Astrocyte of the cerebellum (primary cell): ENCODE measurements at regions not wholly inside any gene's neighbourhood (a gene's known extent, or its start where the extent isn't known, plus 50 kb on each side); places are given as distances from the start of the nearest gene placed in this dataset.
A peak's percentile ranks its signal among the peaks of the same experiment; 100 is the strongest.

Experiments used
- DNase-seq: peaks from one replicate; pipeline ENCODE4 v3.0.0-alpha.2; 2011; ENCODE audit warnings: low read depth
- H3K4me3 ChIP-seq: 2 replicates; pipeline ENCODE4 v1.5.1; 2011; ENCODE audit warnings: mild to moderate bottlenecking, low read depth, low read length, moderate library complexity
- in situ Hi-C: cut with HindIII; loops from 2 replicates; pipeline ENCODE4 v1.10.0; 2017; ENCODE audit warnings: low sequenced_read_pairs
- TF ChIP-seq, protein P1 (sequence below): IDR thresholded peaks from 2 replicates; pipeline ENCODE4 v1.5.1; 2012; ENCODE audit warnings: low read length, low read depth, moderate library complexity, mild to moderate bottlenecking; ENCODE audit errors: missing control alignments

DNA sequence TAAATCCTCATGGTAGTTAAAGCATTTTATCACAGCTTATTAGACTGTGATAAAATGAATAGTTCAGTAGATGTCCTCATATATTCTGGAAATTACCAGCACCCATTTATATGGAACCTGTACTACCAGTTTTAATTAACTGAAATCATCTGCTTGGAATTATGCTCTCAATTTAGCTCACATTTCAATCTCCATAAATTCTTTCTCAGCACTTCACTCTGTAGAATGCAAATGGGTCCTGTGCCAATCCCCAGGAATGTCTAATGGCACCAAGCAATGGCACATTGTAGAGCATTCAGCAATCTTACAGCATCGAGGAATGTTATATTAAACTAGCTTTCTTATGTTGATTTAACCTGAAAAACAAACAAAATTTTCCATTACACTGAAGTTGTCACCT lies 355.1 kb downstream of the PDHA2 start:
- in situ Hi-C loops = no loop called here
- TF ChIP-seq, protein P1, sequence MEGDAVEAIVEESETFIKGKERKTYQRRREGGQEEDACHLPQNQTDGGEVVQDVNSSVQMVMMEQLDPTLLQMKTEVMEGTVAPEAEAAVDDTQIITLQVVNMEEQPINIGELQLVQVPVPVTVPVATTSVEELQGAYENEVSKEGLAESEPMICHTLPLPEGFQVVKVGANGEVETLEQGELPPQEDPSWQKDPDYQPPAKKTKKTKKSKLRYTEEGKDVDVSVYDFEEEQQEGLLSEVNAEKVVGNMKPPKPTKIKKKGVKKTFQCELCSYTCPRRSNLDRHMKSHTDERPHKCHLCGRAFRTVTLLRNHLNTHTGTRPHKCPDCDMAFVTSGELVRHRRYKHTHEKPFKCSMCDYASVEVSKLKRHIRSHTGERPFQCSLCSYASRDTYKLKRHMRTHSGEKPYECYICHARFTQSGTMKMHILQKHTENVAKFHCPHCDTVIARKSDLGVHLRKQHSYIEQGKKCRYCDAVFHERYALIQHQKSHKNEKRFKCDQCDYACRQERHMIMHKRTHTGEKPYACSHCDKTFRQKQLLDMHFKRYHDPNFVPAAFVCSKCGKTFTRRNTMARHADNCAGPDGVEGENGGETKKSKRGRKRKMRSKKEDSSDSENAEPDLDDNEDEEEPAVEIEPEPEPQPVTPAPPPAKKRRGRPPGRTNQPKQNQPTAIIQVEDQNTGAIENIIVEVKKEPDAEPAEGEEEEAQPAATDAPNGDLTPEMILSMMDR = no peak
- no peak overlapping the region for H3K4me3 ChIP-seq
- DNase-seq = peak; percentile 22

DNA sequence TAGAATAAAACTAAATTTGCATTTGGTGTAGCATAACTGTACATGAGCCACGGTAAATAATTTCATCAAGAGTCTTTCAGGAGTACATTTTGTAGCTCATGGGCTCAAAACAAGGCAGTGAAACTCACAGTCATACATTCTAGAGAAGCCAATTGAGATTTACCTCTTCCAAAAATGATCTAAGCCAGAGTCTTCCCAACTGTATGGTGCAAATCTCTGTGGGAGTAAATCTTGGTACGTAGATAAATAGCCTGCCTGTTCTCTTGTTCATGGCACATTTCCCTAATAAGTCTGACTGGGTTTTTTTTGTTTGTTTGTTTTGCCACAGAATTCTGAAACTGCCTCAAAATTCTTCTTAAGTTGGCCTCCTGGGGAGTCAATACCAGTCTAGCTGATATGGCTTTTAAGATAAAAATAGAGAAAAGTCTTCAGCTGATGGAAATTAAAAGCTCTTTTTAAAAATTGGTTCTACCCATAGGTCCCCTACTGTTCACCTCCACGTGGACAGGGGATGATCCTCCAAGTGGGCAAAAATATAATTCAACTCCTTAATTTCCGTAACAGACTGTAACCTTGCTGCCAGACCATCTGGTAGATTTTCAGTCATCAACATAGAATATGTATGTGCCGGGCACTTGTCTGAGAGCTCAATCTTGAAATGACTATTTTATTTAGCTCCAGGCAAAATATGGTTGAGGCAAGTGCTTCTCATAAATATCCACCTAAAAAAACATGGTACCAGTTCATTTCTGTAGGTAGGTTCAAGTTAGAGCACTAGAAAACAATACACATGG lies 365.4 kb downstream of the PDHA2 start:
- TF ChIP-seq, protein P1 = no peak
- no peak overlapping the region for H3K4me3 ChIP-seq
- DNase-seq = no peak
- in situ Hi-C loops = no loop called here

DNA sequence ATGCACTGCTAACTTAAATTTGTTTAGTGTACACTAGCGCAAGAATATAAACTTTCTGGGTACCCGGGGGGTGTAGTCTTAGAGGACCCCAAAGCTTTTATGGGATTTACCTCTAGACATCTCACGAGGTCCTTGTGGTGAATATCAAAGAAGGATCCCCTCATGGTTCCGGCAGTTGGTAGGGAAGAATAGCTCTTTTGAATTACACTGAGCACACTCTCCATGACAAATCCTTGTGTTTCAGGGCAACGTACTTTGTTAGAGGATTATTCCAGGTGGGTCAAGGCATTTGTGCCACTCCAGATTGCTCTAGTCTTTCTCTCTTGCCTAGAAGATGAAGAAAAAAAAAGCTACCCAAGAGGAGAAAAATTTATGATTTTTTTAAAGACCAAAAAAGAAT lies 387.6 kb downstream of the PDHA2 start:
- TF ChIP-seq, protein P1 = no peak
- no peak for DNase-seq
- in situ Hi-C loops = no loop called here
- H3K4me3 ChIP-seq = no peak overlapping the region

DNA sequence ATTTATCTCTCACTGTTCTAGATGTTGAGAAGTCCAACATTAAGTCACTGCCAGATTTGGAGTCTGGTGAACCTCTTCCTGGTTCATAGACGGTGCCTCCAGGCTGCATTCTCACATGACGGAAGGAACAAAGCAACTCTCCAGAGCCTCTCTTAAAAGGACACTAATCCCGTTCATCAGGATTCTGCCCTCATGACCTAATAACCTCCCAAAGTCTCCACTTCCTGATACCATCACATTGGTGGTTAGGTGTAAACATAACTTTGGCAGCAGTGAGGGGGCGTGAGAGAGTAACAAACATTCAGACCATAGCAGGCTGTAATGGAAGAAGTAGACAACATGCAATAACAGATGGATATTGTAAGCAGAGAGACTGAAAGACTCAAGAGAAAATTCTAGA lies 388.6 kb downstream of the PDHA2 start:
- DNase-seq = no peak
- TF ChIP-seq, protein P1 = no peak
- no peak overlapping the region for H3K4me3 ChIP-seq
- in situ Hi-C loops = no loop called here

DNA sequence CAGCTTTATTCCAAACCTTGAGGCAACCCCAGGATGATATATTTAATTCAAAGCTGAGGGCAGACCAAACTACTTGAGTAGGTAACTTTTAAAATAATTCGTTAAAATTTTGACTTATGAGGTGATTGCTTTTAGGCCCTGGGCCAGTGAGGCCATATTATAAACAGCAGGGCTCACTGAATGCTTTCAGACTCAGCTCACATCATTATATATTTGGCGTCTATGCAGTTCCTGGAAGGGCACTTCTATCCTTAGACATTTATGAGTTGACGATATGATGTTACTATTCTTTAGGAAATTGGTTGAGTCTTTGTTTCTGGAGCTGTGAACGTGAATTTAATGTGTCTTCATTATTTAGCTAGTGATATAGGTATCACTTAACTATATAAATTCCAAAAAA lies 400.1 kb downstream of the PDHA2 start:
- in situ Hi-C loops = no loop called here
- H3K4me3 ChIP-seq = no peak overlapping the region
- TF ChIP-seq, protein P1 = no peak
- DNase-seq = no peak

DNA sequence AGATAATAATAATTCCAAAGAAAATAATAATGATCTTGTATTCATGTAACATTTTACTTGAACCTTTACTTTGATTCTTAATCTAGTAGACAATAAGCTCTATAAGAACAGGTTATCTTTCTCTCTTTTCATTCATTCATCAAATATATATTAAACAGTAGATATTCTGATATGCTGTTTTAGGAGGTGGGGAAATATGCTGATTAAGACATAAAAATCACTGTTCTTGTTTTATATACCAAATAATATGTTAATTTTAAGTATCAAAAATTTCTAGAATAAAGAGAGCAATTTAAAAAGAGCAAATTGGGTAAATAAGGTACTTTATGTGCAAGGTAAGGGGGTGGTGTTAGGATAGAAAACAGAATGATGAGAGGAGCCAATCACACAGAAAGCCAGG lies 401.9 kb downstream of the PDHA2 start:
- DNase-seq = no peak
- TF ChIP-seq, protein P1 = no peak
- in situ Hi-C loops = no loop called here
- H3K4me3 ChIP-seq = no peak overlapping the region
